Nephron progenitor cell (in vitro differentiated cells): ENCODE measurements at regions not wholly inside any gene's neighbourhood (a gene's known extent, or its start where the extent isn't known, plus 50 kb on each side); places are given as distances from the start of the nearest gene placed in this dataset.
"Not testable (repeated sequence)": the region's sequence is repeated elsewhere in the genome, so short reads cannot be mapped to it uniquely, and the experiment has no call there.

Source experiments
- DNase-seq: peaks from one replicate; pipeline ENCODE4 v3.0.0; 2021
- H3K27ac Mint-ChIP-seq: 2 replicates; pipeline ENCODE4 v1.8.0; 2021; ENCODE audit warnings: mild to moderate bottlenecking, moderate library complexity, mixed read lengths
- H3K27me3 Mint-ChIP-seq: 2 replicates; pipeline ENCODE4 v1.8.0; 2021; ENCODE audit warnings: mild to moderate bottlenecking, low read depth, mixed read lengths; ENCODE audit not compliant: poor library complexity
- H3K36me3 Mint-ChIP-seq: 2 replicates; pipeline ENCODE4 v1.8.0; 2021; ENCODE audit warnings: low read depth, mixed read lengths
- H3K4me1 Mint-ChIP-seq: 2 replicates; pipeline ENCODE4 v1.8.0; 2021; ENCODE audit warnings: mixed read lengths
- H3K4me3 Mint-ChIP-seq: 2 replicates; pipeline ENCODE4 v1.8.0; 2021; ENCODE audit warnings: mild to moderate bottlenecking, moderate library complexity, mixed read lengths
- H3K9me3 Mint-ChIP-seq: 2 replicates; pipeline ENCODE4 v1.8.0; 2021; ENCODE audit warnings: mild to moderate bottlenecking, moderate library complexity, mixed read lengths
- CTCF ChIP-seq: fragments of 200-600 bp; sonication (generic); IDR thresholded peaks from 2 replicates; pipeline ENCODE4 v1.5.0; 2021; ENCODE audit warnings: antibody characterized with exemption

GRCh38 chr4:62439051-62439450 is 1238.9 kb downstream of the ADGRL3 start:
- DNase-seq, result no peak
- Mint-ChIP-seq H3K27ac (no peak overlapping the region), H3K9me3 (peaks cover 42% of the 10 kb centered on the region), H3K4me3 (no peak overlapping the region), H3K4me1 (no peaks in the 10 kb centered on the region), H3K27me3 (no peaks in the 10 kb centered on the region), H3K36me3 (peaks cover 9% of the 10 kb centered on the region)
- TF ChIP-seq CTCF, result no peak

- no peak for TF ChIP-seq CTCF
- Mint-ChIP-seq H3K27ac (no peak overlapping the region), H3K27me3 (no peaks in the 10 kb centered on the region), H3K9me3 (peaks cover 22% of the 10 kb centered on the region), H3K4me1 (no peaks in the 10 kb centered on the region), H3K36me3 (no peaks in the 10 kb centered on the region), H3K4me3 (no peak overlapping the region)
- DNase-seq, result no peak
These were observed 1234.8 kb downstream of the ADGRL3 start for GRCh38 chr4:62434921-62435320.

- H3K9me3 Mint-ChIP-seq, result peaks cover 15% of the 10 kb centered on the region
- H3K27me3 Mint-ChIP-seq, DNase-seq, H3K36me3 Mint-ChIP-seq, H3K27ac Mint-ChIP-seq, H3K4me3 Mint-ChIP-seq, H3K4me1 Mint-ChIP-seq: not testable (repeated sequence)
These were observed 1231.5 kb downstream of the ADGRL3 start for GRCh38 chr4:62431513-62432231.

- no peak for TF ChIP-seq CTCF
- Mint-ChIP-seq H3K27ac (no peak overlapping the region), H3K4me1 (no peaks in the 10 kb centered on the region), H3K27me3 (no peaks in the 10 kb centered on the region), H3K4me3 (no peak overlapping the region), H3K9me3 (peaks cover 4% of the 10 kb centered on the region), H3K36me3 (no peaks in the 10 kb centered on the region)
- DNase-seq, result no peak
These were observed 1229.2 kb downstream of the ADGRL3 start for GRCh38 chr4:62429297-62429696.

GRCh38 chr4:62415256-62415655 is 1215.1 kb downstream of the ADGRL3 start:
- Mint-ChIP-seq H3K4me3 (no peak overlapping the region), H3K27ac (no peak overlapping the region), H3K9me3 (no peaks in the 10 kb centered on the region), H3K4me1 (no peaks in the 10 kb centered on the region), H3K36me3 (no peaks in the 10 kb centered on the region), H3K27me3 (no peaks in the 10 kb centered on the region)
- no peak for DNase-seq
- no peak for TF ChIP-seq CTCF

- no peaks in the 10 kb centered on the region for H3K36me3 Mint-ChIP-seq
- no peaks in the 10 kb centered on the region for H3K9me3 Mint-ChIP-seq
- H3K4me3 Mint-ChIP-seq, result no peak overlapping the region
These were observed 1214.4 kb downstream of the ADGRL3 start for GRCh38 chr4:62414563-62414962.

More at GRCh38 chr4:62414563-62414962, 1214.4 kb downstream of the ADGRL3 start:
- H3K4me1 Mint-ChIP-seq, result no peaks in the 10 kb centered on the region
- DNase-seq, result no peak
- TF ChIP-seq CTCF, result no peak
- no peak overlapping the region for H3K27ac Mint-ChIP-seq
- no peaks in the 10 kb centered on the region for H3K27me3 Mint-ChIP-seq
